Endodermal cell (in vitro differentiated cells): ENCODE measurements at regions not wholly inside any gene's neighbourhood (a gene's known extent, or its start where the extent isn't known, plus 50 kb on each side); places are given as distances from the start of the nearest gene placed in this dataset.
A peak's percentile ranks its signal among the peaks of the same experiment; 100 is the strongest.

Source experiments
- DNase-seq: peaks from one replicate; pipeline ENCODE4 v3.0.0-alpha.2; 2017
- H3K27ac ChIP-seq: 2 replicates; pipeline ENCODE4 v1.5.1; 2013; ENCODE audit warnings: mild to moderate bottlenecking, low read depth, low read length, moderate library complexity
- H3K27me3 ChIP-seq: 2 replicates; pipeline ENCODE4 v1.6.1; 2013; ENCODE audit warnings: mild to moderate bottlenecking, low read length, moderate library complexity; ENCODE audit not compliant: insufficient read depth, control insufficient read depth, poor library complexity, severe bottlenecking
- H3K36me3 ChIP-seq: 2 replicates; pipeline ENCODE4 v1.7.0; 2013; ENCODE audit warnings: mild to moderate bottlenecking, low read length, moderate library complexity; ENCODE audit not compliant: control insufficient read depth, insufficient read depth
- H3K4me1 ChIP-seq: one replicate; pipeline ENCODE4 v1.7.0; 2013; ENCODE audit warnings: low read length; ENCODE audit not compliant: control insufficient read depth, insufficient read depth
- H3K4me3 ChIP-seq: 2 replicates; pipeline ENCODE4 v1.5.1; 2013; ENCODE audit warnings: mild to moderate bottlenecking, low read length, moderate library complexity
- H3K9ac ChIP-seq: 2 replicates; pipeline ENCODE4 v1.6.1; 2013; ENCODE audit warnings: mild to moderate bottlenecking, low read length, moderate library complexity; ENCODE audit not compliant: poor library complexity, severe bottlenecking; ENCODE audit errors: extremely low read depth
- H3K9me3 ChIP-seq: 2 replicates; pipeline ENCODE4 v1.6.1; 2013; ENCODE audit warnings: mild to moderate bottlenecking, low read length, moderate library complexity; ENCODE audit not compliant: control insufficient read depth
- H3K27ac Mint-ChIP-seq: 2 replicates; pipeline ENCODE4 v1.8.0; 2020; ENCODE audit warnings: mixed read lengths
- H3K27me3 Mint-ChIP-seq: 2 replicates; pipeline ENCODE4 v1.8.0; 2021; ENCODE audit warnings: mild to moderate bottlenecking, mixed read lengths; ENCODE audit not compliant: insufficient read depth
- H3K36me3 Mint-ChIP-seq: 2 replicates; pipeline ENCODE4 v1.8.0; 2020; ENCODE audit warnings: low read depth, mixed read lengths
- H3K4me1 Mint-ChIP-seq: 2 replicates; pipeline ENCODE4 v1.8.0; 2020; ENCODE audit warnings: mixed read lengths
- H3K4me3 Mint-ChIP-seq: 2 replicates; pipeline ENCODE4 v1.8.0; 2020; ENCODE audit warnings: mild to moderate bottlenecking, moderate library complexity, mixed read lengths
- H3K9me3 Mint-ChIP-seq: 2 replicates; pipeline ENCODE4 v1.8.0; 2020; ENCODE audit warnings: mild to moderate bottlenecking, mixed read lengths
- whole genome bisulfite sequencing, 2 experiments: methylation state at CpG; one replicate each; pipeline versions ENCODE4 v1.1.5 to v1.1.7; 2013; ENCODE audit warnings: missing lambda C conversion rate in 2 of 2, mixed read lengths in 1 of 2; ENCODE audit not compliant: insufficient coverage in 1 of 2, insufficient read length in 1 of 2; 5-methylcytosine and 5-hydroxymethylcytosine counted together
- TF ChIP-seq, protein P1 (sequence below): fragments of 200-600 bp; sonication (generic); conservative IDR thresholded peaks from 2 replicates; pipeline ENCODE4 v1.5.0; 2021; ENCODE audit warnings: antibody characterized with exemption, mild to moderate bottlenecking

DNA sequence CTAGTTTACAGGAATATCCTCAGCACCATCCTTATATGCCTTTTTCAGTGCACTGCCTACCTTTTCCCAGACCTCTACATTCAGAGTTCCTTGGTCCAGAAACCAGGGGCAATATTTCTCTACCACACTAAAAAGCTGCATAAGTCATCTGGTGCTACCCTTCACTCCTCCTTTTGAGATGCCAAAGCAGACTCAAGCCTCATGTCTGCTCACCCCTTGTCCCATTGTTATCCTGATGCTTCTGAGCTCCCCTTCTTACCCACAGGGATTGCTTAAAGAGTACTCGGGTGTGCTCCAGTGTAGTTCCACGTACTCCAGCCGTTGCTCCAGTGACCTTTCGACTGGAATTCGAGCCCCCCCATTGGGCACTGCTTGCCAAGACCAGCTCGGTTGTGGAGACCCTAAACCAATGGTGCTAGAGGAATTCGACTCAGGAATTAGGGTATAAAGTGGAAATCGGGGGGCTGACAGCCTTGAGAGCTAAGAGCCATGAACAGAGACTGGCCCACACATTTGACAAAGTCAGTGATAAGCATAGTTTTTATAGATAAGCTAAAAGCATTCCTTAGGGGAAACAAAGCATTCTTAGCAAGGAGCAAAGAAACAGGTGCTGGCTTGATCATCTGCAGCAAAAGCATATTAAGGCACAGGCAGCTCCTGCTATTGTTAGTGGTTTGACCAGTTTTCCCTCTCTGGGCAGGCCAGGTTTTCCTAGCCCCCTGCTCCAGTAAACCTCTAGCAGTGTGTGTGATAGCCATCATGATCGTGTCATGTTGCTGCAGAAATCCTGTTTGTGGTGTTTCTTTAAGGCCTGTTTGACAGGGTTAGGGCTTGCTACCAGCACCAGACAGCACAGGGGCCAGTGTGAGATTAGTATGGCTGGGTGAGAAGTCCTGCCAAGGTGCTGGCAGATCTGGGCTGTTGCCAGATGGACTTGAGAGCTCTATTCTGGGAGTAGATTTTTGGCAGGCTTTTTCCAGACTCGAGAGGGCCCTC is 57.5 kb upstream of the WDR1 start:
- DNase-seq, result no peak
- peaks cover 17% of the 10 kb centered on the region for H3K4me1 Mint-ChIP-seq
- peaks cover 12% of the 10 kb centered on the region for H3K4me1 ChIP-seq
- no peak overlapping the region for H3K27ac Mint-ChIP-seq
- H3K9me3 ChIP-seq, result no peaks in the 10 kb centered on the region
- TF ChIP-seq, protein P1, sequence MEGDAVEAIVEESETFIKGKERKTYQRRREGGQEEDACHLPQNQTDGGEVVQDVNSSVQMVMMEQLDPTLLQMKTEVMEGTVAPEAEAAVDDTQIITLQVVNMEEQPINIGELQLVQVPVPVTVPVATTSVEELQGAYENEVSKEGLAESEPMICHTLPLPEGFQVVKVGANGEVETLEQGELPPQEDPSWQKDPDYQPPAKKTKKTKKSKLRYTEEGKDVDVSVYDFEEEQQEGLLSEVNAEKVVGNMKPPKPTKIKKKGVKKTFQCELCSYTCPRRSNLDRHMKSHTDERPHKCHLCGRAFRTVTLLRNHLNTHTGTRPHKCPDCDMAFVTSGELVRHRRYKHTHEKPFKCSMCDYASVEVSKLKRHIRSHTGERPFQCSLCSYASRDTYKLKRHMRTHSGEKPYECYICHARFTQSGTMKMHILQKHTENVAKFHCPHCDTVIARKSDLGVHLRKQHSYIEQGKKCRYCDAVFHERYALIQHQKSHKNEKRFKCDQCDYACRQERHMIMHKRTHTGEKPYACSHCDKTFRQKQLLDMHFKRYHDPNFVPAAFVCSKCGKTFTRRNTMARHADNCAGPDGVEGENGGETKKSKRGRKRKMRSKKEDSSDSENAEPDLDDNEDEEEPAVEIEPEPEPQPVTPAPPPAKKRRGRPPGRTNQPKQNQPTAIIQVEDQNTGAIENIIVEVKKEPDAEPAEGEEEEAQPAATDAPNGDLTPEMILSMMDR, result no peak
- no peaks in the 10 kb centered on the region for H3K9me3 Mint-ChIP-seq
- H3K27ac ChIP-seq, result no peak overlapping the region
- no peaks in the 10 kb centered on the region for H3K27me3 ChIP-seq
- no peak overlapping the region for H3K4me3 ChIP-seq
- no peaks in the 10 kb centered on the region for H3K36me3 ChIP-seq
- peaks cover 12% of the 10 kb centered on the region for H3K27me3 Mint-ChIP-seq
- H3K9ac ChIP-seq, result no peak overlapping the region
- no peaks in the 10 kb centered on the region for H3K36me3 Mint-ChIP-seq
- 84 to 95% methylated on average over 7 to 10 of the region's 10 CpGs for WGBS, 2 experiments
- no peak overlapping the region for H3K4me3 Mint-ChIP-seq

DNA sequence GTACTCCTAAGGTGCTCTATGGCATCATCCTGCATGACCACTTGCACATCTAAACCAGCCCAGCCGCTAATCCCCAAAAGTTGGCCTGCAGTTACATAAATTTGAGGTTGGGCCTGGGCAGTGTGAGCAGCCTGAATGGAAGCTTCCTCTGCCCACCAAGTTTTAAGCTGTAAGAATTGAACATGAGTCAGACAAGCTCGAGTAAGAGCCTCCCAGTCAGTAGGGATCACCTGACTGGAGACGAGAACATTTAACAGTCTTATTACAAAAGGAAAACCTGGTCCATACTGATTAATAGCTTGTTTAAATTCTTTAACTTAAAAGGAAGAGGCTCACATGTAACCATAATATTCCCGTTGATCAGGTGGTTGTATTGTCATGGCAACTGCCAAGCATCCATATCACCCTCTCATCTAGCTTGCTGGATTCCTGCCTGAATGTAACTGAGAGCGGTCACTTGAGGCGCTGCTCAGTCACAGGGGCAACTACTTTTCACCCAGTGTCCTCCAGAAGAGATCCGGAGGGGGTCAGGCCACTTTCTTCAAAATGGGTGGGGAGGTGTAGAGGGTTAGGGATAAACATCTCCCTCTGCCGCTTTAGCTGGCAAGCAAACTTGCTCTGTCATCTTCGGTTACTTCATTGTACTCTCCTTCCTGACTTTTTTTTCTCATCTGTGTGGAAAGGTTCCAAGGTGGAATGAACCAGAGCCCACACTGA is 56.6 kb upstream of the WDR1 start:
- no peaks in the 10 kb centered on the region for H3K36me3 Mint-ChIP-seq
- Histone ChIP-seq H3K4me3 (no peak overlapping the region), H3K27me3 (no peaks in the 10 kb centered on the region), H3K27ac (no peak overlapping the region), H3K9ac (no peak overlapping the region), H3K9me3 (no peaks in the 10 kb centered on the region), H3K4me1 (peaks cover 12% of the 10 kb centered on the region), H3K36me3 (no peaks in the 10 kb centered on the region)
- DNase-seq, result peak; percentile 60
- TF ChIP-seq, protein P1, result peak; percentile 30
- H3K4me3 Mint-ChIP-seq, result no peak overlapping the region
- H3K27me3 Mint-ChIP-seq, result peaks cover 12% of the 10 kb centered on the region
- no peaks in the 10 kb centered on the region for H3K9me3 Mint-ChIP-seq
- 86 to 90% methylated on average over 2 to 9 of the region's 9 CpGs for WGBS, 2 experiments
- no peak overlapping the region for H3K27ac Mint-ChIP-seq
- H3K4me1 Mint-ChIP-seq, result peaks cover 16% of the 10 kb centered on the region

DNA sequence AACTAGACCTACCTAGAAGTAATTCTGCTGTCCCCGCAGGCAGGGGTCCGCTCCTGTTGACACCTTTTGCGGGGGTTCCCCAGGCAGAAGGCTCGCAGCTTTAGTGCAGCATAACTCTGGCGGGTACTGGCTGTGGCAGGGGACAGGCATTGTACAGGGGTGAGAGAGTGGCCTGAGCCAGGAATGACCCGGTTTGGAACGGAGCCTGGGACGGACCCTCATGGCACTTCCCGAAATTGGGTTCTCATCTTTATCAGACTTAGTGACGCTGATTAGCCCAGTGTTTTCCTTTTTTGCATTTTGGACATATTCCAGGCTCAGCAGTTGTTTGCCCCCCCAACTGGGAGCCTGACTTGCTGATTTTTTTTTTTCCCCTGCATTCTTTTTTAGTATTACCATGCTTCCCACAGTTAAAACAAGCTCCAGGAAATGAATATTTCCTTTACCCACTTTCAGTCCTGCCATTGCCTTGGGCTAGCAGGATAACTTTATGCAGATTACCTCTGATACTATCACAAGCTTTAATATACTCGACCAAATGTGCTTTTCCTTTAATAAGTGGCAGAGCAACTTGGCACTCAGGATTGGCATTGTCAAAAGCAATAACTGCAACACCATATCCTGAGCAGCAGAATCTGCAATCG is 55.8 kb upstream of the WDR1 start:
- Histone ChIP-seq H3K36me3 (no peaks in the 10 kb centered on the region), H3K27me3 (no peaks in the 10 kb centered on the region), H3K4me1 (peaks cover 12% of the 10 kb centered on the region), H3K9me3 (no peaks in the 10 kb centered on the region), H3K27ac (no peak overlapping the region), H3K4me3 (no peak overlapping the region), H3K9ac (no peak overlapping the region)
- WGBS, 2 experiments, result 90 to 91% methylated on average over 10 to 12 of the region's 12 CpGs
- Mint-ChIP-seq H3K4me1 (peaks cover 16% of the 10 kb centered on the region), H3K9me3 (no peaks in the 10 kb centered on the region), H3K27ac (no peak overlapping the region), H3K4me3 (no peak overlapping the region), H3K27me3 (peaks cover 7% of the 10 kb centered on the region), H3K36me3 (no peaks in the 10 kb centered on the region)
- DNase-seq, result no peak
- TF ChIP-seq, protein P1, result no peak
